Prostate gland (tissue), 2 donors: ENCODE measurements at regions not wholly inside any gene's neighbourhood (a gene's known extent, or its start where the extent isn't known, plus 50 kb on each side); places are given as distances from the start of the nearest gene placed in this dataset.

ENCODE experiments used
- CTCF ChIP-seq, 4 experiments: fragments of 200-600 bp in 2 of 4; fragments of 450-650 bp in 2 of 4; sonication (generic) in 2 of 4; IDR thresholded peaks; 1 replicate in 3 of 4; 2 replicates in 1 of 4; pipeline ENCODE4 v1.5.1; 2016 to 2019; ENCODE audit warnings: antibody characterized with exemption in 4 of 4, mild to moderate bottlenecking in 2 of 4, moderate library complexity in 2 of 4
- POLR2A ChIP-seq: fragments of 450-650 bp; IDR thresholded peaks from one replicate; pipeline ENCODE4 v1.6.1; 2016; ENCODE audit warnings: antibody characterized with exemption, mild to moderate bottlenecking
- POLR2AphosphoS5 ChIP-seq: sonication (generic); formaldehyde crosslinking; IDR thresholded peaks from one replicate; pipeline ENCODE4 v1.6.1; 2017; ENCODE audit warnings: antibody characterized with exemption

- no peak for TF ChIP-seq POLR2A
- no peak for TF ChIP-seq CTCF (IDR thresholded peaks at IDR 0.05)
- TF ChIP-seq POLR2AphosphoS5: no peak
These were observed 480.4 kb upstream of the TUSC1 start for GRCh38 chr9:26158631-26159150.
